ENCODE measurements at regions not wholly inside any gene's neighbourhood (a gene's known extent, or its start where the extent isn't known, plus 50 kb on each side); places are given as distances from the start of the nearest gene placed in this dataset.

DNA sequence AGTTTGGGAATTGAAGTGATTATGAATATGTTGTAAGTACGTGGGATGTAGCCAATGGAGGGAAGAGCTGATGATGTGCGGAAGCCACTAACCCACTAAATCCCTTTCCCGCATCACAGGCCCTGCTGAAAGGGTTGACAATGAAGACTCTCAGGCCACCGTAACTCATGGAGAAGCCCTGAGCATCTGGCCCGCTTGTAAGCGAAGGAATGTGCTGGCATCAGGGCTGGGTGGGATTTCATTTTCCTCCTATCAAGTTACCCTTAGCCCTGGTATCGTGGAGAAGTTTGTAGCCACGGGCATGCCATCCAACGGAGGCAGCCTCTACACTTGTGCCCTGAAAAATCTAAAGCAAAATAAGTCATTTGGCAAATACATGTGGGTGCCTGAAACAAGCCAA, 355.0 kb downstream of the CDH26 start:
- DNase-seq, result no peak
- Histone ChIP-seq H3K27me3 (ENCODE audit: control insufficient read depth, insufficient read depth, low read length, poor library complexity, severe bottlenecking) (peaks cover 3% of the 10 kb centered on the region), H3K36me3 (ENCODE audit: control insufficient read depth, insufficient read depth, low read length) (no peaks in the 10 kb centered on the region), H3K27ac (ENCODE audit: low read depth, low read length) (no peak overlapping the region), H3K9me3 (ENCODE audit: control insufficient read depth, low read length) (no peaks in the 10 kb centered on the region), H3K4me3 (ENCODE audit: low read length) (no peak overlapping the region), H3K4me1 (ENCODE audit: control insufficient read depth, insufficient read depth, low read length) (no peaks in the 10 kb centered on the region), H3K9ac (ENCODE audit: extremely low read depth, low read length, poor library complexity, severe bottlenecking) (no peak overlapping the region)
- Mint-ChIP-seq H3K9me3 (peaks cover 3% of the 10 kb centered on the region), H3K4me1 (peaks cover 4% of the 10 kb centered on the region), H3K36me3 (ENCODE audit: low read depth) (no peaks in the 10 kb centered on the region), H3K27ac (no peak overlapping the region), H3K27me3 (ENCODE audit: insufficient read depth) (peaks cover 32% of the 10 kb centered on the region), H3K4me3 (no peak overlapping the region)
- 94 to 96% methylated on average over 5 to 9 of the region's 9 CpGs for WGBS, 2 experiments (ENCODE audit: insufficient coverage in 1 of 2, insufficient read length in 1 of 2)
- TF ChIP-seq, protein P1, sequence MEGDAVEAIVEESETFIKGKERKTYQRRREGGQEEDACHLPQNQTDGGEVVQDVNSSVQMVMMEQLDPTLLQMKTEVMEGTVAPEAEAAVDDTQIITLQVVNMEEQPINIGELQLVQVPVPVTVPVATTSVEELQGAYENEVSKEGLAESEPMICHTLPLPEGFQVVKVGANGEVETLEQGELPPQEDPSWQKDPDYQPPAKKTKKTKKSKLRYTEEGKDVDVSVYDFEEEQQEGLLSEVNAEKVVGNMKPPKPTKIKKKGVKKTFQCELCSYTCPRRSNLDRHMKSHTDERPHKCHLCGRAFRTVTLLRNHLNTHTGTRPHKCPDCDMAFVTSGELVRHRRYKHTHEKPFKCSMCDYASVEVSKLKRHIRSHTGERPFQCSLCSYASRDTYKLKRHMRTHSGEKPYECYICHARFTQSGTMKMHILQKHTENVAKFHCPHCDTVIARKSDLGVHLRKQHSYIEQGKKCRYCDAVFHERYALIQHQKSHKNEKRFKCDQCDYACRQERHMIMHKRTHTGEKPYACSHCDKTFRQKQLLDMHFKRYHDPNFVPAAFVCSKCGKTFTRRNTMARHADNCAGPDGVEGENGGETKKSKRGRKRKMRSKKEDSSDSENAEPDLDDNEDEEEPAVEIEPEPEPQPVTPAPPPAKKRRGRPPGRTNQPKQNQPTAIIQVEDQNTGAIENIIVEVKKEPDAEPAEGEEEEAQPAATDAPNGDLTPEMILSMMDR (conservative IDR thresholded peaks at IDR 0.05), result no peak

DNA sequence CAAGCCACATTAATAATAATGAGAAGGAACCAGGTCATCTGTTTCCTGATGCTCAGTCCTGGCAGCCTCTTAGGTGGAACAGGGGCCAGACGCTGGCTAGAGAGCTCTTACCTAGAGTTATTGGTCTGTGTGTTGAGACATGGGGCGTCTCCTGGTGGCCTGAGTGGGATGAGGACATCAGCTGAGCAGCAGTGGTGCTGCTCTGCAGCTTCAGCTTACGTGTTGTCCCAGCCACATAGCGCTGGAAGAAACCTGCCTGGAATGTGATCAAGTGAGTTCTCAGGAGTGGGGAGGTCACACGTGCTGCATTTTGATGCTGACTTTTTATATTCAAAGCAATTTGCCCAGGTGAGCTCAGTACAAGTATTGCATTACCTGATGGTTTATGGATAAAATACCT, 355.4 kb downstream of the CDH26 start:
- peaks cover 4% of the 10 kb centered on the region for H3K4me1 Mint-ChIP-seq
- no peaks in the 10 kb centered on the region for H3K36me3 Mint-ChIP-seq (ENCODE audit: low read depth)
- Histone ChIP-seq H3K4me1 (ENCODE audit: control insufficient read depth, insufficient read depth, low read length) (no peaks in the 10 kb centered on the region), H3K27me3 (ENCODE audit: control insufficient read depth, insufficient read depth, low read length, poor library complexity, severe bottlenecking) (no peaks in the 10 kb centered on the region), H3K36me3 (ENCODE audit: control insufficient read depth, insufficient read depth, low read length) (no peaks in the 10 kb centered on the region), H3K9ac (ENCODE audit: extremely low read depth, low read length, poor library complexity, severe bottlenecking) (no peak overlapping the region), H3K9me3 (ENCODE audit: control insufficient read depth, low read length) (no peaks in the 10 kb centered on the region), H3K4me3 (ENCODE audit: low read length) (no peak overlapping the region), H3K27ac (ENCODE audit: low read depth, low read length) (no peak overlapping the region)
- no peak overlapping the region for H3K4me3 Mint-ChIP-seq
- WGBS, 2 experiments (ENCODE audit: insufficient coverage in 1 of 2, insufficient read length in 1 of 2), result 75 to 89% methylated on average over 3 to 5 of the region's 5 CpGs
- H3K9me3 Mint-ChIP-seq, result peaks cover 3% of the 10 kb centered on the region
- TF ChIP-seq, protein P1 (conservative IDR thresholded peaks at IDR 0.05), result no peak
- peaks cover 31% of the 10 kb centered on the region for H3K27me3 Mint-ChIP-seq (ENCODE audit: insufficient read depth)
- no peak overlapping the region for H3K27ac Mint-ChIP-seq
- no peak for DNase-seq

DNA sequence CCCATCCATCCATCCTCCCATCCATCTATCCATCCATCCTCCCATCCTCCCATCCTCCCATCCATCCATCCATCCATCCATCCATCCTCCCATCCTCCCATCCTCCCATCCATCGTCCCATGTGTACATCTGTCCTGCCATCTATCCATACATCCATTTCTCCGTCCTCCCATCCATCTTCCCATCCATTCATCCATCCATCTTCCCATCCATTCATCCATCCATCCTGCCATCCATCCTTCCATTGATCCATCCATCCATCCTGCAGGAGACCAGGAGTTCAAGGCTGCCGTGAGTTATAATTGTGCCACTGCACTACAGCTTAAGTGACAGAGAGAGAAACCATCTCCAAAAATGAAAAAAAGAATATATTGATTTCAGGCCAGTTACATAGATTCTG, 356.5 kb downstream of the CDH26 start:
- Histone ChIP-seq H3K4me3 (ENCODE audit: low read length) (no peak overlapping the region), H3K9ac (ENCODE audit: extremely low read depth, low read length, poor library complexity, severe bottlenecking) (no peak overlapping the region), H3K4me1 (ENCODE audit: control insufficient read depth, insufficient read depth, low read length) (no peaks in the 10 kb centered on the region), H3K36me3 (ENCODE audit: control insufficient read depth, insufficient read depth, low read length) (no peaks in the 10 kb centered on the region), H3K27me3 (ENCODE audit: control insufficient read depth, insufficient read depth, low read length, poor library complexity, severe bottlenecking) (no peaks in the 10 kb centered on the region), H3K27ac (ENCODE audit: low read depth, low read length) (no peak overlapping the region), H3K9me3 (ENCODE audit: control insufficient read depth, low read length) (no peaks in the 10 kb centered on the region)
- no peak overlapping the region for H3K27ac Mint-ChIP-seq
- 86 to 96% methylated on average over 2 to 3 of the region's 3 CpGs for WGBS, 2 experiments (ENCODE audit: insufficient coverage in 1 of 2, insufficient read length in 1 of 2)
- peaks cover 3% of the 10 kb centered on the region for H3K9me3 Mint-ChIP-seq
- DNase-seq, result no peak
- H3K4me3 Mint-ChIP-seq, result no peak overlapping the region
- H3K27me3 Mint-ChIP-seq (ENCODE audit: insufficient read depth), result peaks cover 34% of the 10 kb centered on the region
- no peaks in the 10 kb centered on the region for H3K36me3 Mint-ChIP-seq (ENCODE audit: low read depth)
- H3K4me1 Mint-ChIP-seq, result peaks cover 4% of the 10 kb centered on the region
- TF ChIP-seq, protein P1 (conservative IDR thresholded peaks at IDR 0.05), result no peak

Data from endodermal cell (in vitro differentiated cells).